ENCODE measurements at regions not wholly inside any gene's neighbourhood (a gene's known extent, or its start where the extent isn't known, plus 50 kb on each side); places are given as distances from the start of the nearest gene placed in this dataset.

GRCh38 chr16:75921281-75921680 lies 195.0 kb upstream of the CPHXL start:
- no peaks in the 10 kb centered on the region for H3K9me3 ChIP-seq (replicated peaks; ENCODE audit: control insufficient read depth, insufficient read depth, low read length)
- H3K27me3 ChIP-seq (ENCODE audit: control insufficient read depth in 2 of 2, insufficient read depth in 2 of 2, low read length in 2 of 2) = no peaks in the 10 kb centered on the region
- H2AFZ ChIP-seq (ENCODE audit: low read depth, low read length) = no peak overlapping the region
- no peak overlapping the region for H3K9ac ChIP-seq (replicated peaks; ENCODE audit: extremely low read depth, insufficient read depth, low read length)
- H3K9me1 ChIP-seq (replicated peaks; ENCODE audit: control insufficient read depth, extremely low read depth, insufficient read depth, low read length) = no peaks in the 10 kb centered on the region
- H3K4me1 ChIP-seq (ENCODE audit: control insufficient read depth, extremely low read depth, insufficient read depth, low read length) = no peaks in the 10 kb centered on the region
- no peak overlapping the region for H3K4me3 ChIP-seq (replicated peaks in 1 of 3; ENCODE audit: insufficient read depth in 1 of 3, low read depth in 1 of 3, low read length in 3 of 3)
- TF ChIP-seq EZH2 (IDR thresholded peaks at IDR 0.05; ENCODE audit: borderline replicate concordance, low read depth, low read length, severe bottlenecking) (no peak), MAX (IDR thresholded peaks at IDR 0.05; ENCODE audit: insufficient read depth, insufficient read length) (no peak), POLR2AphosphoS5 (IDR thresholded peaks at IDR 0.05; ENCODE audit: insufficient read depth, low read depth, low read length) (no peak), POLR2A (IDR thresholded peaks at IDR 0.05; ENCODE audit: low read depth, low read length) (no peak), GATA2 (IDR thresholded peaks at IDR 0.05; ENCODE audit: insufficient read depth, insufficient read length, low read depth, low read length) (no peak), CTCF (IDR thresholded peaks at IDR 0.05; ENCODE audit: extremely low read depth in 1 of 2, insufficient read depth in 1 of 2, low read depth in 1 of 2, low read length in 2 of 2) (no peak), JUN (IDR thresholded peaks at IDR 0.05; ENCODE audit: borderline replicate concordance, insufficient read depth, insufficient read length, low read depth) (no peak), MYC (IDR thresholded peaks at IDR 0.05; ENCODE audit: low read depth, low read length) (no peak), FOS (IDR thresholded peaks at IDR 0.05; ENCODE audit: borderline replicate concordance, insufficient read depth, low read length) (no peak)
- no peak for DNase-seq (ENCODE audit: low read depth, low spot score)
- CTCF ChIA-PET = no interaction called here
- H3K79me2 ChIP-seq (ENCODE audit: control insufficient read depth, insufficient read depth, low read length) = no peaks in the 10 kb centered on the region
- H3K36me3 ChIP-seq (ENCODE audit: control insufficient read depth in 2 of 2, extremely low read depth in 1 of 2, insufficient read depth in 2 of 2, low read length in 2 of 2) = no peaks in the 10 kb centered on the region
- no TSS peak for BruUV-seq (replicated peaks)
- intact Hi-C loops (cut with micrococcal nuclease) (no loop called here), dilution Hi-C loops (cut with MboI; ENCODE audit: extremely low pct_ligation_motif_present, low sequenced_read_pairs) (no loop called here)
- POLR2A ChIA-PET = no interaction called here
- H4K20me1 ChIP-seq (replicated peaks; ENCODE audit: control insufficient read depth, extremely low read depth, insufficient read depth, low read length) = no peaks in the 10 kb centered on the region
- no peak overlapping the region for H3K27ac ChIP-seq (ENCODE audit: insufficient read depth, low read depth, low read length)
- no peak overlapping the region for H3K4me2 ChIP-seq (ENCODE audit: insufficient read depth, low read length)
- no peak for FAIRE-seq

Measured in endothelial cell of umbilical vein (primary cell).